OCI-LY7 (cell line): ENCODE measurements at regions not wholly inside any gene's neighbourhood (a gene's known extent, or its start where the extent isn't known, plus 50 kb on each side); places are given as distances from the start of the nearest gene placed in this dataset.

ENCODE experiments used
- BruUV-seq: library from RNA; stranded (reverse); fragments of 400-500 nt; replicated peaks from 2 replicates; lab custom pipeline; 2021; lab: Mats Ljungman, UMichigan
- CTCF ChIA-PET: fragments of 300-600 bp; sonication (Branson Sonifier 250); formaldehyde crosslinking; loops from one replicate; lab custom pipeline; 2022; ENCODE audit warnings: antibody characterized with exemption; ENCODE audit not compliant: unreplicated experiment; lab: Charles Lee
- POLR2A ChIA-PET: fragments of 300-600 bp; sonication (Branson Sonifier 250); formaldehyde crosslinking; loops from one replicate; lab custom pipeline; 2022; ENCODE audit warnings: antibody characterized with exemption; lab: Charles Lee
- DNase-seq: peaks from one replicate; pipeline ENCODE4 v3.0.0-alpha.2; 2015; ENCODE audit warnings: low spot score
- H2AFZ ChIP-seq: fragments of 200-600 bp; sonication (generic), shearing (Covaris generic); 2 replicates; pipeline ENCODE4 v1.6.1; 2014; ENCODE audit warnings: mild to moderate bottlenecking, antibody characterized with exemption, low read length, moderate library complexity
- H3K27ac ChIP-seq: fragments of 200-600 bp; sonication (generic); 2 replicates; pipeline ENCODE4 v1.5.1; 2014; ENCODE audit warnings: mixed run types, low read depth, mild to moderate bottlenecking, moderate library complexity, low read length, inconsistent platforms; ENCODE audit not compliant: poor library complexity, severe bottlenecking
- H3K36me3 ChIP-seq: fragments of 200-600 bp; sonication (generic); 2 replicates; pipeline ENCODE4 v1.6.1; 2014; ENCODE audit warnings: mild to moderate bottlenecking, antibody characterized with exemption, low read length, moderate library complexity, mixed read lengths; ENCODE audit not compliant: insufficient read depth
- H3K4me1 ChIP-seq: fragments of 200-600 bp; sonication (generic); 2 replicates; pipeline ENCODE4 v1.5.1; 2014; ENCODE audit warnings: mild to moderate bottlenecking, low read length; ENCODE audit not compliant: insufficient read depth, poor library complexity, severe bottlenecking
- H3K4me2 ChIP-seq: fragments of 200-600 bp; sonication (generic); 2 replicates; pipeline ENCODE4 v1.6.1; 2014; ENCODE audit warnings: mild to moderate bottlenecking, low read length
- H3K4me3 ChIP-seq: fragments of 200-600 bp; sonication (generic); 2 replicates; pipeline ENCODE4 v1.5.1; 2014; ENCODE audit warnings: mild to moderate bottlenecking, low read depth, low read length; ENCODE audit not compliant: poor library complexity, severe bottlenecking
- H3K79me2 ChIP-seq: fragments of 200-600 bp; sonication (generic); 2 replicates; pipeline ENCODE4 v1.6.1; 2016; ENCODE audit warnings: low read depth, mild to moderate bottlenecking, low read length, moderate library complexity, mixed read lengths; ENCODE audit not compliant: insufficient read depth
- H3K9me2 ChIP-seq: fragments of 200-600 bp; sonication (generic); 2 replicates; pipeline ENCODE4 v1.6.1; 2016; ENCODE audit warnings: mild to moderate bottlenecking, low read length, mixed read lengths; ENCODE audit not compliant: insufficient read depth
- H3K9me3 ChIP-seq: fragments of 200-600 bp; sonication (generic); 2 replicates; pipeline ENCODE4 v1.6.1; 2014; ENCODE audit warnings: mild to moderate bottlenecking, mixed run types, low read length, mixed read lengths
- H4K20me1 ChIP-seq: fragments of 200-600 bp; sonication (generic); 2 replicates; pipeline ENCODE4 v1.6.1; 2014; ENCODE audit warnings: mild to moderate bottlenecking, antibody characterized with exemption, low read length, moderate library complexity, mixed read lengths; ENCODE audit not compliant: insufficient read depth
- EZH2phosphoT487 ChIP-seq: fragments of 200-600 bp; sonication (generic); IDR thresholded peaks from 2 replicates; pipeline ENCODE4 v1.6.1; 2018; ENCODE audit warnings: low read depth, borderline replicate concordance, mild to moderate bottlenecking, mixed run types, antibody characterized with exemption, low read length, moderate library complexity, mixed read lengths
- intact Hi-C: fragments of 100-400 bp; cut with micrococcal nuclease; formaldehyde crosslinking; loops from one replicate; pipeline ENCODE4 v1.10.0; 2022; ENCODE audit not compliant: unreplicated experiment
- TF ChIP-seq, protein P1 (sequence below): fragments of 200-600 bp; sonication (generic); conservative IDR thresholded peaks from 2 replicates; pipeline ENCODE4 v1.5.1; 2014; ENCODE audit warnings: mild to moderate bottlenecking, antibody characterized with exemption, low read length, moderate library complexity, mixed read lengths

DNA sequence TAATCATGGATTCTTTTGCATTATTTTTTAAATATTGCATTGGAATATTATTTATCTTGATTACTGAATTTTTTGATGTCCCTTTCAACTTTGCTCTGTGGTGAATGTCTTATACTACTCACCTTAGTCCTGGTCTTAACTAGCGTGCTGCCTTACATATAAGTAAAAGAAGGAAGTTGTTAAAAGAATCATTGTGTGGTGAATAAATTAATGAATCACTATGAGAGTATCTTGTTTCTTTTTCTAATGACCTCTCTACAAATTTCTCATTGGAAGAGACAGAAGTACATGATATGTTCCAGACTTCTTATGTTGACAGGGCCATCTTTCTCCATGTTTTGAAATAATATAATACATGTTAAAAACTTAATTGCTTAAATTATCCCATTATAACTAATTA, 432.6 kb upstream of the MMADHC start:
- Histone ChIP-seq H3K79me2 (no peaks in the 10 kb centered on the region), H4K20me1 (no peaks in the 10 kb centered on the region), H3K4me2 (no peak overlapping the region), H3K4me3 (no peak overlapping the region), H3K9me3 (no peaks in the 10 kb centered on the region), H2AFZ (no peak overlapping the region), H3K27ac (no peak overlapping the region), H3K9me2 (no peaks in the 10 kb centered on the region), H3K36me3 (no peaks in the 10 kb centered on the region), H3K4me1 (no peaks in the 10 kb centered on the region)
- DNase-seq = no peak
- TF ChIP-seq EZH2phosphoT487 = no peak
- TF ChIP-seq, protein P1, sequence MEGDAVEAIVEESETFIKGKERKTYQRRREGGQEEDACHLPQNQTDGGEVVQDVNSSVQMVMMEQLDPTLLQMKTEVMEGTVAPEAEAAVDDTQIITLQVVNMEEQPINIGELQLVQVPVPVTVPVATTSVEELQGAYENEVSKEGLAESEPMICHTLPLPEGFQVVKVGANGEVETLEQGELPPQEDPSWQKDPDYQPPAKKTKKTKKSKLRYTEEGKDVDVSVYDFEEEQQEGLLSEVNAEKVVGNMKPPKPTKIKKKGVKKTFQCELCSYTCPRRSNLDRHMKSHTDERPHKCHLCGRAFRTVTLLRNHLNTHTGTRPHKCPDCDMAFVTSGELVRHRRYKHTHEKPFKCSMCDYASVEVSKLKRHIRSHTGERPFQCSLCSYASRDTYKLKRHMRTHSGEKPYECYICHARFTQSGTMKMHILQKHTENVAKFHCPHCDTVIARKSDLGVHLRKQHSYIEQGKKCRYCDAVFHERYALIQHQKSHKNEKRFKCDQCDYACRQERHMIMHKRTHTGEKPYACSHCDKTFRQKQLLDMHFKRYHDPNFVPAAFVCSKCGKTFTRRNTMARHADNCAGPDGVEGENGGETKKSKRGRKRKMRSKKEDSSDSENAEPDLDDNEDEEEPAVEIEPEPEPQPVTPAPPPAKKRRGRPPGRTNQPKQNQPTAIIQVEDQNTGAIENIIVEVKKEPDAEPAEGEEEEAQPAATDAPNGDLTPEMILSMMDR = no peak
- POLR2A ChIA-PET = interaction anchor here (0.8 kb wide), 1 partner anchor 30 kb away, joined by 3 read pairs; no protein-coding TSS in a partner anchor
- intact Hi-C loops = no loop called here
- CTCF ChIA-PET = no interaction called here
- no TSS peak for BruUV-seq

DNA sequence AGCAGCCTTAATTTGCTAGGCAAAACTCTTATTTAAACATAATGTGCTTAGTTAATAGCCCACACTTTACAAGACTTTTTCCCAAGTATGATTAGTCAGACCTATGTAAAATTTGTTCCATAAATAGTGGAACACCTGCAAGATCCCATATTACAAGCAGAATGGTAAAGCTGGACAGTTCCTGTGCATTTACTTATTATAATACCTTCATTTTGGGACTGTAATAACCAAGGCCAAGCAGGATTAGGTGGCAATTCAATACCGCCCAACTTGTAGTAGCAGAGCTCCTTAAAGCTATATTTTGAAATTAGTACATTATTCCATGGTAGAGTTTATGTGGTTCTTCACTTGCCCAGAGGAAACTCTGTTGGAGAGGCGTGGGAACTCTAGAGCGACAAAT, 431.5 kb upstream of the MMADHC start:
- no peak for DNase-seq
- ChIA-PET POLR2A (no interaction called here), CTCF (no interaction called here)
- no peak for TF ChIP-seq EZH2phosphoT487
- TF ChIP-seq, protein P1 = no peak
- Histone ChIP-seq H3K9me3 (no peaks in the 10 kb centered on the region), H3K79me2 (no peaks in the 10 kb centered on the region), H3K9me2 (no peaks in the 10 kb centered on the region), H3K4me3 (no peak overlapping the region), H3K4me1 (no peaks in the 10 kb centered on the region), H3K36me3 (no peaks in the 10 kb centered on the region), H4K20me1 (no peaks in the 10 kb centered on the region), H2AFZ (no peak overlapping the region), H3K4me2 (no peak overlapping the region), H3K27ac (no peak overlapping the region)
- no TSS peak for BruUV-seq
- intact Hi-C loops = no loop called here

DNA sequence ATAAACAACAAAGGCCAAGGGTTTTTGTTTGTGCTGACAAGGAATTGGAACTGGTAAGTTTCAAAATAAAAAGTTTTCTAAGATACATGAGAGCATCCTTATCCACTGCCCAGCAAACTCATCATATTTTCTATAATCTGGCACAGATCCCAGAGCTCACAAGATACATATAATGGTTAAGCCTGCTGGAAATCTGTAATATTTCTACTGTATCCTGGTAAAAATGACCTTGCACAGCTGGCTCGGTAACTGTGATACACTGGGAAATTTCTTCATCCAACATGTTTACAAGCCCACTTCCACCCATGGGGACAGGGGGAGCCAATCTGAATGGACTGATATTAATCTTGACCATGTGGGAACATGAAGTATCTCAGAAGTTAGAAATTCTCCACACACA, 425.4 kb upstream of the MMADHC start:
- no TSS peak for BruUV-seq
- CTCF ChIA-PET = no interaction called here

More for the DNA sequence above, 425.4 kb upstream of the MMADHC start:
- intact Hi-C loops = no loop called here
- Histone ChIP-seq H3K36me3 (no peaks in the 10 kb centered on the region), H3K9me2 (no peaks in the 10 kb centered on the region), H3K4me1 (no peaks in the 10 kb centered on the region), H3K9me3 (no peaks in the 10 kb centered on the region), H3K27ac (no peak overlapping the region), H2AFZ (no peak overlapping the region), H4K20me1 (no peaks in the 10 kb centered on the region), H3K4me2 (no peak overlapping the region), H3K4me3 (no peak overlapping the region), H3K79me2 (no peaks in the 10 kb centered on the region)
- POLR2A ChIA-PET = no interaction called here
- TF ChIP-seq, protein P1 = no peak
- TF ChIP-seq EZH2phosphoT487 = no peak
- DNase-seq = no peak
